Dermis blood vessel endothelial cell (primary cell): ENCODE measurements at regions not wholly inside any gene's neighbourhood (a gene's known extent, or its start where the extent isn't known, plus 50 kb on each side); places are given as distances from the start of the nearest gene placed in this dataset.
"Not testable (repeated sequence)": the region's sequence is repeated elsewhere in the genome, so short reads cannot be mapped to it uniquely, and the experiment has no call there.

Source experiments
- DNase-seq: peaks from one replicate; pipeline ENCODE4 v3.0.0; 2010

- no peak for DNase-seq
Observed at GRCh38 chr20:53816872-53817398, 223.3 kb upstream of the ZNF217 start.

DNA sequence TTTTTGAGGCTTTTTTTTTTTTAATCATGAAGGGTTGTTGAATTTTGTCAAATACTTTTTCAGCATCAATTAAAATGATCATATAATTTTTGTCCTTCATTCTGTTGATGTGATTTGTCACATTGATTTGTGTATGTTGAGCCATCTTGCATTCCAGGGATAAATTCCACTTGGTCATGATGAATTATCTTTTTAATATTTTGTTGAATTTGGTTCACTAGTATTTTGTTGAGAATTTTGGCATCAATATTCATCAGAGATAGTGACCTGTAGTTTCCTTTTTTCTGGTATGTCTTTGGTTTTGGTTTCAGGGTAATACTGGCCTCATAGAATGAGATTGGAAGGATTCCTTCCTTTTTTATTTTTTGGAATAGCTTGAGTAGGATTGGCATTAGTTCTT lies 221.9 kb upstream of the ZNF217 start:
- no peak for DNase-seq

- DNase-seq = no peak
Observed at GRCh38 chr20:53814060-53814459, 220.4 kb upstream of the ZNF217 start.

GRCh38 chr20:53813636-53814035 lies 220.0 kb upstream of the ZNF217 start:
- DNase-seq = no peak

DNA sequence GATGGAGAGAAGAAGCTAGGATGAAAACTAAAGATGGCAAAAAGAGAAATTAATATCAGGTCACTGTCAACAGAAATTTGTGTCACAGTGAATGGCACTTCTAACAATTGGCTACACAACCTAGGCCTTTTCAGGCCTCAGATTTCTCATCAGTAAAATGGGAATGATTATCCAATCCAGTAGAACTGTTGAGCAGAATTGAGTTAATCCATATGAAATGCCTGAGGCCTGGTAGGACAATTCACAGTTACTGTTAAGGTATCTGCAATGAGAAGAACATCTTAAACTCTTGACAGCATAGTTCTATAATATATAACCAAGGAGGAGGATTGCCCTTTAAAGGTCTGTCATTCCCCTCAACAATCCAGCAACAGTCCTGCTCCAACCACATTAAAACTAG lies 217.9 kb upstream of the ZNF217 start:
- DNase-seq = no peak

GRCh38 chr20:53810661-53811355 lies 217.2 kb upstream of the ZNF217 start:
- DNase-seq = no peak

- DNase-seq = no peak
Observed at GRCh38 chr20:53809728-53810365, 216.2 kb upstream of the ZNF217 start.

- no peak for DNase-seq
Observed at GRCh38 chr20:53809217-53809616, 215.6 kb upstream of the ZNF217 start.

GRCh38 chr20:53808733-53809132 lies 215.1 kb upstream of the ZNF217 start:
- DNase-seq = no peak

- DNase-seq = not testable (repeated sequence)
Observed at GRCh38 chr20:53808302-53808701, 214.7 kb upstream of the ZNF217 start.

GRCh38 chr20:53806683-53807401 lies 213.2 kb upstream of the ZNF217 start:
- DNase-seq = no peak

DNA sequence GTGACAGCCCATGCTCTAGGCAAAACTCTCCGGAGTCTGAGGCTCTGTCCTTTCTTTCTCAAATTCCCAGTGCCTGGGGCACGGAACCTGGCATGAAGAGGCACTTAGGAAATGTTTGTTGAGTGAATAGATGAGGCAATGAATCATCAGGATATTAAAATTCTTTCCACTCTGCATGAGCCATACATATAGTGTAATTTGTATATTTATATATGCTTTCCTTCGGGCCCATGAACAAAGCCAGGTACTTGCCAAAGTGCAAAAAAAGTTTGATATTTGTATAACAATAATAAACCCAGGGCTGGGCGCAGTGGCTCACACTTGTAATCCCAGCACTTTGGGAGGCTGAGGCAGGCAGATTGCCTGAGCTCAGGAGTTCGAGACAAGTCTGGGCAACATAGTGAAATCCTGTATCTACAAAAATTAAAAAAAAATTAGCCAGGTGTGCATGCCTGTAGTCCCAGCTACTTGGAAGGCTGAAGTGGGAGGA lies 212.3 kb upstream of the ZNF217 start:
- peak; percentile 70 for DNase-seq

DNA sequence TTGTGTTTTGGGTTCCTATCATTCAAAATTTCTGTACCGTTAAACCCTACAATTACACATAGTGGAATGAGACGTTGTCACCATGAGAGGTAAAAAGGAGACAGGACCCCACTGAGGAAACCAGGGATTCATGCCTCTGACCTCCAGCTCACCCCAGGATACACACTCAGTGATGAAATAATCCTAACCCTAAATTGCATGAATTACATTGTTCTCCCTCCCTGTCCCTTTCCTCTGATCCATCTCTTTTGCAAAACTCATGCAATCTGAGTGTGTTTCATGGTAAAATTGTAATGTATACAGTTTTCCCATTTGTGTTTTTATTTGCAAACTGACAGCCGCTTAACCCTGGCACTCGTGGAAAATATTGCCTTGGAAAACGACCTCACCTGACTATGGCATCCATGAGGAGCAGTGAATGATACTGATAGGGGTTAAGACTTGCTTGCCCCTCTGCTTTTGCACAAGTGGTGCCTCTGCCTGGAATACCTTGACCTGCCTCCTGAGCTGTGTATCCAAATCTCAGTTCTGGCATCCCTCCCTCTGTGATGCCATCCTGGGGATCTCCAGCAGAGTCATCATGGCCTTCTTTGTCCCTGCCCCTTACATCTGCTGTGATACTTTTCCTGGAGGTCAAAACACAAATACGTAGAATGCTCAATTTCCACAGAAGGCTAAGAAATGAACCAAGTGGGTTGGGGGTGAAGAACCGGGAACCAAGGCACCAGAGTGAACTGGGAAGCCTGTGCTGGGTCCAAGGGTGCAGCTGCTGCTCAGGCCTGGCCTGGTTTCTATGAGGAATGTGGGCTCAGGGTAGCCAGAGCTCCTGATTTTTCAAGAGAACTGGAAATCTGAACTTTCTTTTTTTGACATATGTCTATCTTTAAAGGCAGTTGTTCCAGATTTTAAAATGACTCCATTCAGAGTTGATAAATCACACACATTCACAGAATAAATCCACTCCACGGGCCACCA lies 211.6 kb upstream of the ZNF217 start:
- no peak for DNase-seq

DNA sequence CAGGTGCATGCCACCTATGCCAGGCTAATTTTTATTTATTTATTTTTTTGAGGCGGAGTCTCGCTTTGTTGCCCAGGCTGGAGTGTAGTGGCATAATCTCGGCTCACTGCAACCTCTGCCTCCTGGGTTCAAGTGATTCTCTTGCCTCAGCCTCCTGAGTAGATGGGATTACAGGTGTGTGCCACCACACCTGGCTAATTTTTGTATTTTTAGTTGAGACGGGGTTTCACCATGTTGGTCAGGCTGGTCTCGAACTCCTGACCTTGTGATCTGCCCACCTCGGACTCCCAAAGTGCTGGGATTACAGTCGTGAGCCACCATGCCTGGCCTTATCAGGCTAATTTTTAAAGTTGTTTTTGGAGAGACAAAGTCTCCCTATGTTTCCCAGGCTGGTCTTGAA lies 210.7 kb upstream of the ZNF217 start:
- DNase-seq = not testable (repeated sequence)

DNA sequence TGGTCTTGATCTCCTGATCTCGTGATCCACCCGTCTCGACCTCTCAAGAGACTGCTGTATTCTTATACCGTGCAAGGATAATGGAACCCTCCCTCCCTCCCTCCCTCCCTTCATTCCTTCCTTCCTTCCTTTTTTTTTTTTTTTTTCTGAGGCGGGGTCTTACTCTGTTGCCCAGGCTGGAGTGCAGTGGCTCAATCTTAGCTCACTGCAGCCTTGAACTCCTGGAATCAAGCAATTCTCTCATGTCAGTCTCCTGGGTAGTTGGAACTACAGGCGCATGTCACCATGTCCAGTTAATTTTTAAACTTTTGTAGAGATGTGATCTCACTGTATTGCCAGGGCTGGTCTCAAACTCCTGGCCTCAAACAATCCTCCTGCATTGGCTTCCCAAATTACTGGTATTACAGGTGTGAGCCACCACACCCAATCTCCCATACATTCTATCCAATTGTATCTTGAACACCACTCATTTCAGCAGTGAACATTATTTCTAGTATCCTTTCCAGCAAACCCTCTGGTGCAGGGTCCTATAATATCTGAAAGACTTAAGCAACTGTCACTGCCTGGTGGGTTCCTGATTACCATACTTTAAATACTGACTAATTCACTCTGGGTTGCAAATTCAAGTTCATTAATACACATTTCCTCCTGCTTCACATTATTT lies 210.0 kb upstream of the ZNF217 start:
- DNase-seq = no peak

- DNase-seq = no peak
Observed at GRCh38 chr20:53801609-53802370, 208.2 kb upstream of the ZNF217 start.

DNA sequence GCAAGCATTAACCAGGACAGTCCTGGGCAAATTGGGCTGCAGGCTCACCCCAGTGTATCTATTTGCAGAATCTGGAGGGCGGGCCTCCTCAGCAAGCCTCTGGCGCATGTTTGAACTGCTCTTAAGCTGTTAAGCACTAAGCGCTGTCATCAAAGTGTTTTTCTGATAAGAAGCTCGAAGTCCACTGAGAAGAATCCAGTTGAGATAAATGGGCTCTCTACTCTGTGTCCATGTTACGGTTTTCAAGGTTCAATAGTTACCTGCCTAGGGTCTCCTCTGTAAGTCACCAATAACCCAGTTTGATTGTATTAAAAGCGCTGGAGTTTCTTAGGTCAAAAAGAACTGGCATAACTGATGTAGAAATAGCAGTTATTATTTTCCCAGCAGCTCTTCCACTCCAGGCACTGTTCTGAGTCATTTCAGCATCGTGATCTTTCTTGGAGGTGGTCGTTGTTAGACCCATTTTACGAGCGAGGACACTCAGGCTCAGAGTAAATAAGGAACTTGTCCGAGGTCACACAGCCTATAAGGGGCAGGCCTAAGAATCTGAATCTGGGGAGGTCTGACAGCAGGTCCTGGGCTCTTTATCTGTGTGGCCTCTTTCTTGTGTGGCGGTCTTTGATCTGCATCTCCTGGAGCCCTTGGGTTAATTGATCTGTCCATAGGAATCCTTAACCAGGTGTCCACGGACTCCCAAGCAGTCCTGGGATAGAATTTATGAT lies 207.4 kb upstream of the ZNF217 start:
- DNase-seq = no peak

DNA sequence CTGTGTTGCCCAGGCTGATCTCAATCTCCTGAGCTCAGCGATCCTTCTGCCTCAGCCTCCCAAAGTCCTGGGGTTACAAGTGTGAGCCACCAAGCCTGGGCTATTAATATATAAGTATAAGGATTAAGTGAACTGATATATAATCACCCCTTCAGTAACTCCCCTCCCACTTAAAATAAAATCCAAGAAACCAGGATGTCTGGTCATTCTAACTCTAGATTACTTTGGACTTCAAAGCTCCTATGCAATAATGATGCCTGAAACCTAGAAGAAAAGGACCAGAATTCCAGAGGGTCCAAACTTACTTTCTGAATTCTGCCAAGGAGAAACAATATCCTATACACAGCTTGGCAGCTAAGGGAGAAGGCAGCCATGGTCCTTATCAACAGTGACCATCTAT lies 206.8 kb upstream of the ZNF217 start:
- no peak for DNase-seq

- no peak for DNase-seq
Observed at GRCh38 chr20:53797085-53797484, 203.4 kb upstream of the ZNF217 start.

- DNase-seq = no peak
Observed at GRCh38 chr20:53795170-53795569, 201.5 kb upstream of the ZNF217 start.
